ENCODE measurements at regions not wholly inside any gene's neighbourhood (a gene's known extent, or its start where the extent isn't known, plus 50 kb on each side); places are given as distances from the start of the nearest gene placed in this dataset.

DNA sequence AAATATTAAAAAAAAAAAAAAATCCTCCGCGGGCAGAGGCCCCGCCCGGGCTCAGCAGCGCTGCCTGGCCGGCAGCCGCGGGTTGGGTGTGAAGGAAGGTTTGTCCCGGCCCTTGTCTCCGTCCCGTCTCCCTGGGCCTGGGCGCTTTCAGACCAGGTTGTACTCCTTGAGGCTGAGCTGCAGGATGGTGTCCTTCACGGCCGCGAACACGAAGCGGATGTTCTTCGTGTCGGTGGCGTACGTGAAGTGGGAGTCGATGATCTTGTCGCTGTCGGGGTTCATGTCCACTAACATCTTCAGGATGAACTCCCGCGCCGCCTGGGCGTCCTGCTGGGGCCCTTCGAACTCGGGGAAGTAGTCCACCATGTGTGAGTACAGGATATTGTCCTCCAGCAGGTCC lies 123.7 kb upstream of the KCTD7 start:
- TF ChIP-seq, protein P1, sequence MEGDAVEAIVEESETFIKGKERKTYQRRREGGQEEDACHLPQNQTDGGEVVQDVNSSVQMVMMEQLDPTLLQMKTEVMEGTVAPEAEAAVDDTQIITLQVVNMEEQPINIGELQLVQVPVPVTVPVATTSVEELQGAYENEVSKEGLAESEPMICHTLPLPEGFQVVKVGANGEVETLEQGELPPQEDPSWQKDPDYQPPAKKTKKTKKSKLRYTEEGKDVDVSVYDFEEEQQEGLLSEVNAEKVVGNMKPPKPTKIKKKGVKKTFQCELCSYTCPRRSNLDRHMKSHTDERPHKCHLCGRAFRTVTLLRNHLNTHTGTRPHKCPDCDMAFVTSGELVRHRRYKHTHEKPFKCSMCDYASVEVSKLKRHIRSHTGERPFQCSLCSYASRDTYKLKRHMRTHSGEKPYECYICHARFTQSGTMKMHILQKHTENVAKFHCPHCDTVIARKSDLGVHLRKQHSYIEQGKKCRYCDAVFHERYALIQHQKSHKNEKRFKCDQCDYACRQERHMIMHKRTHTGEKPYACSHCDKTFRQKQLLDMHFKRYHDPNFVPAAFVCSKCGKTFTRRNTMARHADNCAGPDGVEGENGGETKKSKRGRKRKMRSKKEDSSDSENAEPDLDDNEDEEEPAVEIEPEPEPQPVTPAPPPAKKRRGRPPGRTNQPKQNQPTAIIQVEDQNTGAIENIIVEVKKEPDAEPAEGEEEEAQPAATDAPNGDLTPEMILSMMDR (IDR thresholded peaks at IDR 0.05): no peak
- no peak for TF ChIP-seq POLR2A (IDR thresholded peaks at IDR 0.05)
